HEK293T (cell line): ENCODE measurements at regions not wholly inside any gene's neighbourhood (a gene's known extent, or its start where the extent isn't known, plus 50 kb on each side); places are given as distances from the start of the nearest gene placed in this dataset.
A peak's percentile ranks its signal among the peaks of the same experiment; 100 is the strongest.

Experiments used
- CTCF ChIA-PET: fragments of 350-600 bp; formaldehyde crosslinking; extraction: SDS; loops from one replicate; lab custom pipeline; 2021; ENCODE audit warnings: antibody characterized with exemption, inconsistent platforms; lab: Yijun Ruan, JAX
- POLR2A ChIA-PET: fragments of 350-600 bp; formaldehyde crosslinking; extraction: SDS; loops from one replicate; lab custom pipeline; 2020; ENCODE audit warnings: antibody characterized with exemption, inconsistent platforms; lab: Yijun Ruan, JAX
- DNase-seq: peaks from one replicate; pipeline ENCODE4 v3.0.0; 2012; ENCODE audit warnings: mixed read lengths; ENCODE audit errors: extremely low spot score
- ARNT ChIP-seq: fragments of 450-650 bp; IDR thresholded peaks from 2 replicates; pipeline ENCODE4 v1.6.1; 2017; ENCODE audit warnings: mild to moderate bottlenecking
- BHLHE40 ChIP-seq: fragments of 450-650 bp; IDR thresholded peaks from 2 replicates; pipeline ENCODE4 v1.6.1; 2016; ENCODE audit warnings: mild to moderate bottlenecking, moderate library complexity, borderline replicate concordance
- CTBP1 ChIP-seq: fragments of 450-650 bp; IDR thresholded peaks from 2 replicates; pipeline ENCODE4 v1.6.1; 2016; ENCODE audit warnings: borderline replicate concordance
- ELF4 ChIP-seq: fragments of 450-650 bp; IDR thresholded peaks from 2 replicates; pipeline ENCODE4 v1.6.1; 2017; ENCODE audit warnings: antibody characterized with exemption
- FOXA1 ChIP-seq: fragments of 450-650 bp; IDR thresholded peaks from 2 replicates; pipeline ENCODE4 v1.6.1; 2016; ENCODE audit warnings: mild to moderate bottlenecking
- FOXK2 ChIP-seq: fragments of 450-650 bp; IDR thresholded peaks from 2 replicates; pipeline ENCODE4 v1.6.1; 2016; ENCODE audit warnings: mild to moderate bottlenecking
- FOXM1 ChIP-seq: fragments of 450-650 bp; IDR thresholded peaks from 2 replicates; pipeline ENCODE4 v1.6.1; 2017; ENCODE audit warnings: mild to moderate bottlenecking, borderline replicate concordance
- HDGF ChIP-seq: fragments of 450-650 bp; IDR thresholded peaks from 2 replicates; pipeline ENCODE4 v1.6.1; 2017; ENCODE audit warnings: antibody characterized with exemption, borderline replicate concordance
- L3MBTL2 ChIP-seq: fragments of 450-650 bp; conservative IDR thresholded peaks from 2 replicates; pipeline ENCODE4 v1.6.1; 2016; ENCODE audit warnings: mild to moderate bottlenecking
- LEF1 ChIP-seq: fragments of 450-650 bp; IDR thresholded peaks from 2 replicates; pipeline ENCODE4 v1.6.1; 2017; ENCODE audit warnings: mild to moderate bottlenecking, borderline replicate concordance
- NFRKB ChIP-seq: fragments of 450-650 bp; IDR thresholded peaks from 2 replicates; pipeline ENCODE4 v1.6.1; 2016; ENCODE audit warnings: mild to moderate bottlenecking, moderate library complexity
- SP1 ChIP-seq: fragments of 450-650 bp; IDR thresholded peaks from 2 replicates; pipeline ENCODE4 v1.6.1; 2017
- SUZ12 ChIP-seq: fragments of 450-650 bp; IDR thresholded peaks from 2 replicates; pipeline ENCODE4 v1.6.1; 2016; ENCODE audit warnings: mild to moderate bottlenecking
- TARDBP ChIP-seq: fragments of 450-650 bp; IDR thresholded peaks from 2 replicates; pipeline ENCODE4 v1.6.1; 2016
- ZNF384 ChIP-seq: fragments of 450-650 bp; IDR thresholded peaks from 2 replicates; pipeline ENCODE4 v1.6.1; 2016
- TF ChIP-seq, protein P1 (sequence below): fragments of 450-650 bp; IDR thresholded peaks from 2 replicates; pipeline ENCODE4 v1.6.1; 2016

DNA sequence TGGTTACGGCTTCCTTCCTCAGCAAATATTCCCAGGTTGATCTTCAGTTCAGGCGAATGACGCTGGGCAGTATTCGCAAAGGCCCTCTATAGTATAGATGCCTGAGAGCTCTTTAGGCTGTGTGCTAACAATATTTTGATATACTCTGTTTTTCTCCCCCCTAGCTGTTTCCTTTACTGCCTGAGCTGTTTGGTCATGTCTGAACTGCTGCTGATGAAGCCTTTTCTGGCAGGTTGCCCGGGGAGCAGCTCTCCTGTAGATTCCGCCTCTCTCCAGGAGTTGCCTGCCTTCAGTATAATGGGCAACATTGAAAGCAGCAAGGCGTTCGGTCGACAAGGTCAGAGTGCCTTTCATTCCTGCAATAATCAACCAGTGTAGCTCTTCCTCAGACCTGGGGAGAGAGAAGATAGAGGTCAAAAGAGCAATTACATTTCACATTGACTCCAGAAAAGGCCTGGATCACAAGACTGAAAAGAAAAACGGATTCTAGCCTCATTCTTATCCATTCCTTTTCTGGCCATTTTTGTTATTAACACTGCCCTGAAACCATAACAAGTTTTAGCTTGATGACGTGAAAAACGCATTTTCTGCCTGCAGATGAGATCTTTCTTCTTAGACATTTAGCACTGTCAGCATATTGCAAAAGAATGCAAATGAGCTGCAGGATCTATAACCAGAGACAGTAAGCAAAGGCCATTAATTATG is 60.1 kb upstream of the ZNF608 start:
- no peak for TF ChIP-seq CTBP1
- TF ChIP-seq SP1: no peak
- no peak for TF ChIP-seq SUZ12
- TF ChIP-seq FOXA1: no peak
- no peak for TF ChIP-seq FOXM1
- TF ChIP-seq TARDBP: no peak
- no peak for TF ChIP-seq FOXK2
- TF ChIP-seq ZNF384: no peak
- TF ChIP-seq HDGF: no peak
- TF ChIP-seq LEF1: no peak
- TF ChIP-seq, protein P1, sequence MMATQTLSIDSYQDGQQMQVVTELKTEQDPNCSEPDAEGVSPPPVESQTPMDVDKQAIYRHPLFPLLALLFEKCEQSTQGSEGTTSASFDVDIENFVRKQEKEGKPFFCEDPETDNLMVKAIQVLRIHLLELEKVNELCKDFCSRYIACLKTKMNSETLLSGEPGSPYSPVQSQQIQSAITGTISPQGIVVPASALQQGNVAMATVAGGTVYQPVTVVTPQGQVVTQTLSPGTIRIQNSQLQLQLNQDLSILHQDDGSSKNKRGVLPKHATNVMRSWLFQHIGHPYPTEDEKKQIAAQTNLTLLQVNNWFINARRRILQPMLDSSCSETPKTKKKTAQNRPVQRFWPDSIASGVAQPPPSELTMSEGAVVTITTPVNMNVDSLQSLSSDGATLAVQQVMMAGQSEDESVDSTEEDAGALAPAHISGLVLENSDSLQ: no peak
- TF ChIP-seq NFRKB: no peak
- TF ChIP-seq L3MBTL2: no peak
- TF ChIP-seq ARNT: no peak
- TF ChIP-seq BHLHE40: no peak
- TF ChIP-seq ELF4: no peak
- peak; percentile 79 for DNase-seq
- ChIA-PET CTCF (interaction anchor here (0.7 to 0.9 kb wide), 4 partner anchors 11 to 68 kb away, joined by 3 to 4 read pairs (median 4); no protein-coding TSS in a partner anchor), POLR2A (interaction anchor here (1.0 to 2.0 kb wide), 6 partner anchors 9 to 68 kb away, joined by 3 to 19 read pairs (median 4); partner anchors contain the start of gene ZNF608)

DNA sequence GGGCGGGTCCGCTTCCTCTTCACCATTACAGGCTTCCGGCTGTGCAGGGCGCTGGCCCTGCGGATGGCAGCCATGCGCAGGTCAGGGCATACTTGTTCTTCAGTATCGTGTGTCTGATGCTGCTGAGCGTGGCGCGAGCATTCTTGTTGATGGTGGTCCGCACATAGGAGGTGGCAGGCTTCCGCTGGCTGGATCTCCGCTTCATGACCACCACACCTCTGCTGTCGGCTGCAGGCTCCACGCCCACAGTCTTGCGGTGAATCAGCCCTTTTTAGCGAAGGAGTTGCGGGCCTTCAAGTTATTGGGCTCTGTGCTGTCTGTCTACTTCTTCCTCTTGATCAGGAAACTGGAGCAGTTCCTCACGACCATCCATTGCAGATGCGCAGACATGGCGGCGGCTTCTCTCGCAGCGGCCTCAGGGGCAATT is 62.4 kb upstream of the ZNF608 start:
- ChIA-PET CTCF (interaction anchor here (1.1 kb wide), 1 partner anchor 16 kb away, joined by 4 read pairs; no protein-coding TSS in a partner anchor), POLR2A (no interaction called here)
- TF ChIP-seq ELF4: no peak
- no peak for TF ChIP-seq SUZ12
- TF ChIP-seq HDGF: no peak
- TF ChIP-seq FOXA1: no peak
- no peak for TF ChIP-seq ZNF384
- TF ChIP-seq NFRKB: no peak
- TF ChIP-seq, protein P1: no peak
- TF ChIP-seq BHLHE40: no peak
- no peak for TF ChIP-seq CTBP1
- TF ChIP-seq FOXK2: no peak
- TF ChIP-seq L3MBTL2: no peak
- TF ChIP-seq TARDBP: no peak
- TF ChIP-seq SP1: no peak
- TF ChIP-seq ARNT: no peak
- no peak for TF ChIP-seq LEF1
- no peak for TF ChIP-seq FOXM1
- no peak for DNase-seq

DNA sequence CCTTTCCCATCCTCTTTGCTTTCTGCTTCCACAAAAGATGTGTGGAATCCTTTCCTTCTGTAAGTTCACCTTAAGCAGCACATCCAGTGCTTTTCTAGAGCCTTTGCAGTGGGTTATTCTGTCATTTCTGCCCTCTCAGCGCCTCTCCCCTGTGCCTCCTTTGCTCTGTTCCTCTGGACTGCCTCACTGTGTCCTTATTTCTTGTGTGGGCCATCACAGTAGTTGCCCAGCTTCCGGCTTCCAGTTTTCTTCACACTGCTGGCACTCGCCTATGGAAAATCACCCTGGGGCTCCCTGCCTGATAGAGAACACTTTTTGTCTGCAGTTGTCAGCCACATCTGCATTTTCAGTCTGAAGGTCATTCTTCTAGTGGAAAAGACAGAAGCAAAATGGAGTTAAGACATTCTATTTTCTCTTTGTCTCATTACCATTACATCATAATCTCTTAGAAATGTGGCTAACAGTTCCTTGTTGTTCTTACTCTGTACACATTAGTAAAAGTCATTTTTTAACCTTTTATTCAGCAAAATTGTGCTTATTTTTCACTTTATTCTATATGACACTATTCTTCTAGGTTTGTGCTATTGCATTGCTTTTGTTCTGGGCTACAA is 64.1 kb upstream of the ZNF608 start:
- DNase-seq: no peak
- ChIA-PET POLR2A (no interaction called here), CTCF (no interaction called here)
- TF ChIP-seq ARNT: no peak
- no peak for TF ChIP-seq BHLHE40
- TF ChIP-seq FOXM1: no peak
- TF ChIP-seq SP1: no peak
- TF ChIP-seq NFRKB: no peak
- TF ChIP-seq LEF1: no peak
- no peak for TF ChIP-seq TARDBP

DNA sequence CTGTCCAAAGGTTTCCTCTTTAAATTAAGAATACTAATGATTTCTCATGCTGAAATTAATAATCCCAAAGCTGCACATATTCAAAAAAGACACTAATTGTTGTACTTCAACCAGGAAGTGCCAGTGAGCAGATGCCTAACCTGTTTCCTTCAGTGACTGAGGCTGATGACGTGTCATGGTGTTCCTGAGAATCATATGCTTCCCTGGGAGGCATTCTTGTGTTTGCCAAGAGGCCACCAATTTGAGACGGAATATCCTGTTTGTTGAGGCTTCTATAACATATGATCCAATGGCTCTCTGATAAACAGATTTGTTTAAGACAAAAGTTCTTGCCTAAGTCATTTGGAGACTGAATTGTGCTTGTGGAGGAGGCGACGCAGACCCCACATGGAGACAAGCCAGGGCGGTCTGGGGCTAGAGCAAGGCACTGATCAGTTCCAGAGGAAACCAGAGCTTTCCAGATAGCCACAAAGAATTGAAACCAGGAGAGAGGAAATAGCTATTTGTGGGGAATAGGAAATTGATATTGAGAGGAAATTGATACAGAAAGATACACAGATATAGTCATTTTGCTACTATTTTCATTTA is 66.4 kb upstream of the ZNF608 start:
- TF ChIP-seq L3MBTL2 (no peak), SUZ12 (no peak), FOXA1 (no peak), LEF1 (no peak), FOXK2 (no peak), BHLHE40 (no peak), ELF4 (no peak), SP1 (no peak), ZNF384 (no peak)
- TF ChIP-seq, protein P1: no peak
- ChIA-PET CTCF (interaction anchor here (1.0 kb wide), 1 partner anchor 8 kb away, joined by 3 read pairs; no protein-coding TSS in a partner anchor), POLR2A (no interaction called here)
- no peak for DNase-seq

DNA sequence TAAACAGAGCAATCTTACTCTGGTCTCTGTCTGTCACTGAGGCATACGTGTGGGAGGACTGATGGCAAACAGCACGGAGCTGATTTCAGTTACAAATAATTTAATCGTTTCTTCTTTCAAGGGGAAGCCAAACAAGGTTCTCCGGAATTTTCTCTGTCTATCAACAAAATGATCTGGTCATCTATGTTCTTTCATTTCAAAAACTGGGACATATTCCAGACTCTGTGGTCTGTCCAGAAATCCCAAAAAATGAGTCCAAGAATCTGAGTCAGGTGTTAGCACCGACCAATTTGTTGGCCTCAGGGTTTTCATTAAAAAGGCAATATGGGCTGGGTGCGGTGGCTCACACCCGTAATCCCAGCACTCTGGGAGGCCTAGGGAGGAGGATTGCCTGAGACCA is 69.9 kb upstream of the ZNF608 start:
- CTCF ChIA-PET: no interaction called here
- TF ChIP-seq HDGF (no peak), SUZ12 (no peak), FOXM1 (no peak), LEF1 (no peak), ZNF384 (no peak)
- TF ChIP-seq, protein P1: no peak
- POLR2A ChIA-PET: interaction anchor here (1.7 kb wide), 1 partner anchor 10 kb away, joined by 7 read pairs; no protein-coding TSS in a partner anchor
- DNase-seq: no peak
